ENCODE measurements at regions not wholly inside any gene's neighbourhood (a gene's known extent, or its start where the extent isn't known, plus 50 kb on each side); places are given as distances from the start of the nearest gene placed in this dataset.

DNA sequence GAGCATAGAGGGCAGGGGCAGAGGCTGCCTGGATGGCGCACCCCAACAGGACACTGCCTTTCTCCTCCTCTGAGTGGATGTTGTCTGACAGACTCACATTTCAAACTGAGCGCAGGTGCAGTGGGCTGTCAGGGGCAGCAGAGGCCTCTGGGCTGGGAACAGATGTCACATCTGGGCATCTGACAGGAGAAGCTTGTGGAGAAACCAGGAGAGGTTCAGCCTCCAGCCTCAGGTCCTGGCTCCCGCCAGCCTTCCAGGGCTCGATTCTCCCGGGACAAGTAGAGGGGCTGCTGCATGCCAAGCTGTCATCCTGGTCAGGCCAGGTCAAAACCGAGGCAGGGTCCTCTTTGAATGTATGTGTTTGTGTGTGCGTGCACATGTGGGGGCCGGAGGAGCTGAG, 67.7 kb upstream of the SDK2 start:
- DNase-seq (ENCODE audit: low spot score) (no peak), ATAC-seq (ENCODE audit: low FRiP score) (no peak)
- TF ChIP-seq, protein P1, sequence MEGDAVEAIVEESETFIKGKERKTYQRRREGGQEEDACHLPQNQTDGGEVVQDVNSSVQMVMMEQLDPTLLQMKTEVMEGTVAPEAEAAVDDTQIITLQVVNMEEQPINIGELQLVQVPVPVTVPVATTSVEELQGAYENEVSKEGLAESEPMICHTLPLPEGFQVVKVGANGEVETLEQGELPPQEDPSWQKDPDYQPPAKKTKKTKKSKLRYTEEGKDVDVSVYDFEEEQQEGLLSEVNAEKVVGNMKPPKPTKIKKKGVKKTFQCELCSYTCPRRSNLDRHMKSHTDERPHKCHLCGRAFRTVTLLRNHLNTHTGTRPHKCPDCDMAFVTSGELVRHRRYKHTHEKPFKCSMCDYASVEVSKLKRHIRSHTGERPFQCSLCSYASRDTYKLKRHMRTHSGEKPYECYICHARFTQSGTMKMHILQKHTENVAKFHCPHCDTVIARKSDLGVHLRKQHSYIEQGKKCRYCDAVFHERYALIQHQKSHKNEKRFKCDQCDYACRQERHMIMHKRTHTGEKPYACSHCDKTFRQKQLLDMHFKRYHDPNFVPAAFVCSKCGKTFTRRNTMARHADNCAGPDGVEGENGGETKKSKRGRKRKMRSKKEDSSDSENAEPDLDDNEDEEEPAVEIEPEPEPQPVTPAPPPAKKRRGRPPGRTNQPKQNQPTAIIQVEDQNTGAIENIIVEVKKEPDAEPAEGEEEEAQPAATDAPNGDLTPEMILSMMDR (IDR thresholded peaks at IDR 0.05): no peak

DNA sequence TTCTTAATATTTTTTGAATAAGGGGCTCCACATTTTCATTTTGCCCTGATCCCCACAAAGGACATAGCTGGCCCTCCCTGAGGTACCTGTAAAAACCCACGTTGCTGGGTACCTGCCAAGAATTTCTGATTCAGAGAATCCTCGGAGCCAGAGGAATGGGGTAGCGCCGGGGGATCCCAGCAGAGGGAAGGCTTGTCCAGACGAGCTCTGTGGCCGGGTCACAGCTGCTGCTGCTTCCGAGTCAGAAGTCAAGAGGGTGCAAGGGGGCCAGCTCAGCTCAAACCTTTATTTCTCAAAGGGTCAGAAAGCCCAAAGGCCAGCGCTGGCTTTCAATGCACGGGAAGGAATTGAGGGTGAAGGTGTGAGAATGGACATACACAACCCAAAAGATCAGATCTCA, 68.9 kb upstream of the SDK2 start:
- TF ChIP-seq, protein P1 (IDR thresholded peaks at IDR 0.05): no peak
- DNase-seq (ENCODE audit: low spot score) (no peak), ATAC-seq (ENCODE audit: low FRiP score) (no peak)

DNA sequence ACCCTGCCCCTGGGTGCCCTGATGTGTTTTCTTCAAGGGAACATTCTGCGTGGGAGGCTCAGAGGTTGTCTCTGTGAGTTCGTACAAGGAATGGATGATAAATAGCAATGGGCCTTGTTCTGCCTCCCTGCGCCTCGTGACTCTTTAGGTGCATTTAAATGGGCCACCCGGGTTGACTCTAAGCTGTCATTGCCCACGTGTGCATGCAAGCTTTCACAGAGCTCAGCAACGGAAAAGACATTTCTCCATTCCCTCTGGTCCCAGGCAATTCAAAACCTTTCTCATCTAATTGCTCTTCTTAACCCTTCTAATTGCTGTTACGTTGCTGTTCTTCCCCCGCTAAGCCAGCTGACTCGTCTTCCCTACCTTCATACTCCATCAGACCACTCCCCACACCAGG, 71.5 kb upstream of the SDK2 start:
- DNase-seq (ENCODE audit: low spot score) (no peak), ATAC-seq (ENCODE audit: low FRiP score) (no peak)
- TF ChIP-seq, protein P1 (IDR thresholded peaks at IDR 0.05): no peak

DNA sequence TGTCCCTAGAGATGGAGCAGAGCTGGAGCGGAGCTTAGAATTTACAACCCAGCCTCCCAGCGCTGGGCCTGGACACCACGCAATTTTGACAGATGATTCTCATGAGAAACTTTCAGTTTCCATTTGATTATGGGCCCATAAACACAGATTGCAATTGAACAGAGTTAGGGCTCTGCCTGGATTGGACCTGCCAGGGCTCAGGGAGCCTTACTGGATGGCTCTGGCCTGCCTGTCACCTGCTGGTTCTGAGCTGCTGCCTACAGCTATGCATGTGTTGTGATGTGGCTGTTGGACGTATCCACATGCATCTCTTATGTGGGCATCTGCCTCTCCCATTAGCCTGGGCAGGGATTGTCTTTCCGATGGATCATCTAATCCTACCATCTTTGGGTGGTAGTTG, 73.4 kb upstream of the SDK2 start:
- TF ChIP-seq, protein P1 (IDR thresholded peaks at IDR 0.05): no peak
- DNase-seq (ENCODE audit: low spot score) (no peak), ATAC-seq (ENCODE audit: low FRiP score) (no peak)

DNA sequence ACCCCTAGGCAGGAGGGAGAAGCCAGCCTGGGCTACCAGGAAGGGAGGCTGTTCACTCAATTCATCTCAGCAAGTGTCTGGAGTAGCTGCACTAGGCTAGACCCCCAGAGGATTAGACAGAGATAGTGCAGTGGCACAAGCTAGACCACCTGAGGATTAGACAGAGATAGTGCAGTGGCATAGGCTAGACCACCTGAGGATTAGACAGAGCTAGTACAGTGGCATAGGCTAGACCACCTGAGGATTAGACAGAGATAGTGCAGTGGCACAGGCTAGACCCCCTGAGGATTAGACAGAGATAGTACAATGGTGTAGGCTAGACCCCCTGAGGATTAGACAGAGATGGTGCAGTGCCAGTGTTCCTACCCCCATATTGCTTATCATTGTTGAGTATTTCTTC, 74.1 kb upstream of the SDK2 start:
- ATAC-seq (ENCODE audit: low FRiP score): no peak
- TF ChIP-seq, protein P1 (IDR thresholded peaks at IDR 0.05): no peak
- DNase-seq (ENCODE audit: low spot score): no peak

DNA sequence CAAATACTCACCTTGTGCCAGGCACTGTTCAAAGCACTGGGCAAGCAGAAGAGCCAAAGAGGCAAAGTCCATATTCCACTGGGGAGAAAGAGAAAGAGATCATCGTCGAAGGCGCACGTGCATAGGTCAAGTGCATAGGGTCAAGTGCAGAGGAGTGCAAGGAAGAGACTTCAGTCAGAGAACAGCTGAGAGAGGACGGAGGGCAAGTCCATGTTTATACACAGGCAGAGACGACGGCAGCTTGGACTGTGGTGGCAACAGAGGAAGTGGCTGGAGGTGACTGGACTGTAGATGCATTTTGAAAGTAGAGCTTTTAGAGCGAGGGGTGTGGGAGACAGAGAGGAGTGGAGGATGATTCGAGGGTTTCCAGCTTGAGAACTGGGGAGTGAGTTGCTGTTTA, 74.7 kb upstream of the SDK2 start:
- DNase-seq (ENCODE audit: low spot score): no peak
- TF ChIP-seq, protein P1 (IDR thresholded peaks at IDR 0.05): no peak
- ATAC-seq (ENCODE audit: low FRiP score): no peak

DNA sequence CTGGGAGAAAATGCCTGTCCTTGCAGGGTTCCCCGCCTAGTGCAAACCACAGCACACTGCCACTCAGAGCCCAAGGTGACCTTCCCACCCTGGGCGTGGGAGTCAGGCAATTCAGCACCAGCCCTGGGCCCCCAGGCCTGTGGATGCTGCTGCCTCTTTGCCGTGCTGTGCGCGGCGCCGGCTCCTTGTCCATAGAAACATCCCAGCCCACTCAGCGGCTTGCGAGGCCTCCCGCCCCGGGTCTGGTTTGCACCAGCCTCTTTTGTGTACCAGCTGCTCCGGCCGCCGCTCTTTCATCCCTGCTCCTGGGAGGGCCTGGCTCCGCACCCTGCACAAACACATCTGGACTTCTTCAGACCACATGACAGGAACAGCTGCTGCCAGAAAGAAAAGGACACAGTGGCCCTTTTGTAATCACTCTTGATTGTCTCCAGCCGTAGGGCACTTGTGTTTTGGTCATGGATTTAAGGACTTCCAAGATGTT, 75.4 kb upstream of the SDK2 start:
- ATAC-seq (ENCODE audit: low FRiP score): no peak
- TF ChIP-seq, protein P1 (IDR thresholded peaks at IDR 0.05): no peak
- DNase-seq (ENCODE audit: low spot score): no peak

All from omental fat pad (tissue), 3 donors.